Activated CD4-positive, alpha-beta T cell treated with anti-CD3 and anti-CD28 coated beads, Interleukin-2, Interleukin-4, amounts not matched to agents 100 ng/mL and 50 ng/mL, durations not matched to agents 16 hours and 8 hours (primary cell): ENCODE measurements at regions not wholly inside any gene's neighbourhood (a gene's known extent, or its start where the extent isn't known, plus 50 kb on each side); places are given as distances from the start of the nearest gene placed in this dataset.

Experiments used
- DNase-seq: peaks from one replicate; pipeline ENCODE4 v3.0.0-alpha.2; 2020; ENCODE audit warnings: low spot score

- no peak for DNase-seq
Measured at GRCh38 chr9:105861972-105862371, 167.6 kb downstream of the TMEM38B start.

- no peak for DNase-seq
Measured at GRCh38 chr9:105864248-105864898, 170.0 kb downstream of the TMEM38B start.

DNA sequence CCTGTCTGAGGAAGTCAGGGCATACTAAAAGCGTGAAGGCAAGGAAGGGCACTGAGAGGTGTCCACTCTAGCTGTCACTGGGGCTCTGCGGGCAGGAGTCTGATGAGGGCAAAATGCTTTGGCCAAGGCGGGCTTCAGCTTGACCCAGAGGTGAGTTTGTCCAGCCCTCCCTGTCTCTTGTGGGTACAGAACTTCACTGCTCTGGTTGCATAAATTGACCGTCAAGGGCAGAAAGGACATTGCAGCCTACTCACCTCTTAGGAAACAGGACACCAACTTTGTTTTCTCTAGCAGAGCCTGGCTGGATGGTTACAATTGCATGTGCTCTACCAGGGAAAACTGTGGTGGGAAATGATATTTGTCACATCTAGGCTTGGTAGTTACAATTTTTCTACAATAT is 170.9 kb downstream of the TMEM38B start:
- no peak for DNase-seq

- no peak for DNase-seq
Measured at GRCh38 chr9:105871540-105871939, 177.2 kb downstream of the TMEM38B start.

- DNase-seq, result no peak
Measured at GRCh38 chr9:105873801-105874200, 179.5 kb downstream of the TMEM38B start.

DNA sequence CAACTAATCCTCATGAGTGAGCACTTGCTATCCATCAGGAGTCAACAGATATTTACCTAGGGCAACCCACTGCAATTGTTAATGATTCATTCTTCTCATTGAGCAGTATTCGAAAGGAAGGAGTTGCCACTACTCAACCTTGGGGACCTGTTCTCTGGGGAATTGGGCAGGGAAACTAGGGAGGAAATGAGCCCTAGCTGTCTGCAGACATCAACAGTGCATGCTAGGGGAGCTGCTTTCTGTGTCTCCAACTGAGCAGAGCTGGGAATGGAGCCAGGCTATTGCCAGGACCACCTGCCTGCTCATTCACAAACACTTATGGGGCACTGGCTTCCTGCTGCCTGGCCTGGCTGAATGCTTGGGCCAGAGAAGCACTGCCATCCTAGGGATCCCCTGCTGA is 183.4 kb downstream of the TMEM38B start:
- DNase-seq, result no peak

DNA sequence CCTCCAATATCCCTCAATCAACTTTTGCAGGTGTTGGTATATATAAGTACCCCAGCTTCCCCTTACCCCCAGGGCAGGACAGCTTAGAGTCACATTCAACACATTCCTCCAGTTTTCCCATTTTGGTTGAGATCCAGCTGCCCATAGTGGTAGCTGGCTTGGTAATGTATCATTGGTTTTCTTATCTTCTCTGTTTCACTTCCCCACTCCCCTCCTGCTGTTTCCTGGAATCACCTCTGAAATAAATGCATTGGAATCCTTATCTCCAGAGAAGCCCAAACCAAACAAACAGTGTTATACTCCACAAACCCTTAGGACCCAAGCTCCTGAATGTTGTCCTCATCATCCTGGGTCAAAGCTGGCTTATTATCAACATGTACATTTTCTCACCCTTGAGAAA is 184.8 kb downstream of the TMEM38B start:
- DNase-seq, result no peak

DNA sequence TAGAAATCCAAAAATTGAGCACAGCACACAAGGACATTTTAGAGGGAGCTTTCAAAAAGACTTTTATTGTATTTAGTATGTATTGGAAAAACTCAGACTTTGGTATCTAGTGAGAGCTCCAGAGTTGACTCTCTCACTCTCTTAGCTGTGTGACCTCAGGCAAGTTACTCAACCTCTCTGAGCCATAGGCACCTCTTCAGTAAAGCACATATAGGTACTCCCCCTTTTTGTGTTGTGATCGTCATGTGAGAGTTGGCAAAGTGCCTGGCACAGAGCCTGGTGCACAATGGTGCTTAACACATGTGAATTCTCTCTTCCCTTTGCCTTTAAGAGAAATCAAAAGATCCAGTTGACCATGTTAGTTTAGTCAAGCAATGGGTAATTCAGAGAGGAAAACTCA is 186.2 kb downstream of the TMEM38B start:
- no peak for DNase-seq

- DNase-seq, result no peak
Measured at GRCh38 chr9:105881021-105881420, 186.7 kb downstream of the TMEM38B start.

DNA sequence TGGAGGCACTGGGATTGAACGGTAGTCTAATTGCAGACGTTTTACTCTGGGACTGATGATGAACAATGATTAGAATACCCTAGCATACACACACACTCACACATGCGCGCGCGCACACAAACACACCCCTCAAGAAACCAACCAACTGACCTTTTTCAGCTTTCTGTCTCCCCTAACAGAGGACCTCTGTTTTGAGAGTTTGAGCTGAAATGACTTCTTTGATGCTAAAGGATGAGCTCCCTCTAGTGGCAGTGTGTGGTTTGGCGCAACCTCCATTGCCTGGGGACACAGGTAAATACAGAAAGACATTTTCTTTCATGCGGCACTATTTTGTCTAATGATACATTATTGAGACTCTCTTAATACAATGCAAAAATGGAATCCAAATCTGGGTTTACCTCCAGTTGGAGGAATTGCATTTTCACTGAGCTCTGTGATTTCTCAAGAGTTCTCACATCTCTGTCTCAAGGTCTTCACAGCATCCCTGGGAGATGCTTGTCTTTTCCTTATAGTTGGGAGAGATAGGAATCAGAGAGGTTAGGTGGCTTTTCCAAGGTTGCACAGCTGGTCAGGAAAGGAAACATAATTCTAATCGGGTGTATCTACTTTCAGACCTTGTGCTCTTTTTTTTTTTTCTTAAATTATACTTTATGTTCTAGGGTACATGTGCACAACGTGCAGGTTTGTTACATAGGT is 187.5 kb downstream of the TMEM38B start:
- peak; percentile 67 for DNase-seq

DNA sequence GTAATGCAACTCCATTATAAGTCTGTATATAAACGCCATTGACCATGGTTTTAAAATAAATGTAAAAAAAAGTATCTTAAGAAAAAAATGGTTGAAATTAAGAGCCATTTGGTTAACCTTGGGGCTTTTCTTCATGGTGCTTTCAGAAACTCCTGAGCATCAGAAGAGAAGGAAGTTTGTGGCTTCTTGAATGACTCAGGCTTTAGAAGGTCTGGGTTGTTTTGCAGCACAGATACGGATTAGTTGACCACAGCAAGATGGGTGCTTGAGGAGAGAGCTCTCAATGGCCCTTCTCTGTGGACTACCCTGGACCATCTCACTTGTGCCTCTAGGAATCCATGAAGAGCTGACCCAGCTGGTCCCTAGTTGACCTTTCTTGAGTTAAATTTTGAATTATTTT is 189.5 kb downstream of the TMEM38B start:
- DNase-seq, result peak; percentile 52

- DNase-seq, result no peak
Measured at GRCh38 chr9:105884416-105884815, 190.1 kb downstream of the TMEM38B start.

DNA sequence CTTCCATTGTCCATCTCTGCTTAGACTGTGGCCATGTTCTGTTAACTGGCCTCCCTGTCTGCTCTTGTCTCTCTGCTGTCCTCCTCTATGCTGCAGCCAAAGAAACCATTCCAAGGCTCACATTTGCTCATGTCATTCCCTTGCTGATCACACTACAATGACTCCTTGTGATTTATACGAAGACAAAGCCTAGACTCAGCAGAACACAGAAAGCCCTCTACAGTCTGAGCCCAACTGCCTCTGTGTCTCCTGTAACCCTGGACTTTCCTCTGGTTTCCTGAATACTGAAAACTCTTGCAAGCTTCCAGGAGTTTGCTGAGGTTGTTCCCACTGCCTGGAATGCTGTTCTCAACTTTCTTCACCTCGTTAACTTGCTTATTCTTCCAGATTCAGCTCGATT is 191.8 kb downstream of the TMEM38B start:
- no peak for DNase-seq

GRCh38 chr9:105887679-105888078 is 193.3 kb downstream of the TMEM38B start:
- no peak for DNase-seq

GRCh38 chr9:105890046-105890822 is 195.9 kb downstream of the TMEM38B start:
- DNase-seq, result no peak

DNA sequence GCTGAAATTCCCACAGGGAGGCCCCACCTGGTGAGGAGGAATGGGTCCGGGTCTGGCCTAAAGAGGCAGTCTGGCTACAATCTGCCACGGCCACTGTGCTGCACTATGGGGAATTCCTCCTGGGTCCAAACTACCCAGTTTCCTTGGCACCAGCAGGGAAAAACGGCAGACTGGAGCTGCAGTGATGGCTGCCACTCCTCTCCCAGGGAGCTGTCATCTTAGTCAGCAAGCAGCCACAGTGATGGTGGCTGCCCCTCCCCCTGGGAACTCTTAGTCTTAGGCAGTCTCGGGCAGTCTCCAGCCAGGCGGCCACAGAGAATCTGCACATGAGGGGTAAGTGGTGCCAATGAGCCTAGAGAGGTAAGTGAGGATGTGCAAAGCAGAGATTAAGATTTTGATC is 205.8 kb downstream of the TMEM38B start:
- DNase-seq, result no peak

GRCh38 chr9:105901514-105902109 is 207.3 kb downstream of the TMEM38B start:
- no peak for DNase-seq

DNA sequence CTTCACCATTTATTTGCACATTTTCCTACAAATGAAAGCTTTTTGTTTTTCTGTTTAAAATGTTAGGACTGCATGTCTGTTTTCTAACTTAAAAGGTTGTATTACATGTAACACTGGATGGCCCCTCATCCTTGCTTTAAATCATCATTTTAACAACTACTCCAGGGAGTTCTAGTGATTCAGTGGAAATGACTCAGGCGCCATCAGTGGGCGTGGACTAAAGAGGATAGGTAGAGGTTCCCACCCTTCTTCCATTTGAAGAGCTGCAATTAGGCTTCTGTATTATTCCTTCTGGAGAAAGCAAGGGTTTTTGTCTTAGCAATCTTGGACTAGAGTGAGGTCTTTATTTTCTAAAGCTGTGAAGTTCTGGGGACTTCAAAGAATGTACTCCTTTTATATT is 213.7 kb downstream of the TMEM38B start:
- DNase-seq, result no peak

GRCh38 chr9:105911104-105911911 is 217.0 kb downstream of the TMEM38B start:
- no peak for DNase-seq

GRCh38 chr9:105912157-105912862 is 218.0 kb downstream of the TMEM38B start:
- no peak for DNase-seq

- no peak for DNase-seq
Measured at GRCh38 chr9:105912863-105913516, 218.6 kb downstream of the TMEM38B start.
